Esophagus muscularis mucosa (tissue), 4 donors: ENCODE measurements at regions not wholly inside any gene's neighbourhood (a gene's known extent, or its start where the extent isn't known, plus 50 kb on each side); places are given as distances from the start of the nearest gene placed in this dataset.

Source experiments
- DNase-seq: peaks from one replicate; pipeline ENCODE4 v3.0.0-alpha.2; 2017; ENCODE audit errors: extremely low spot score
- H3K27ac ChIP-seq, 4 donors: fragments of 200-600 bp; sonication (generic); replicated peaks in 1 of 4; 1 replicate in 3 of 4; 2 replicates in 1 of 4; pipeline ENCODE4 v1.5.1; 2016 to 2019; ENCODE audit warnings: mild to moderate bottlenecking in 1 of 4
- H3K27me3 ChIP-seq, 4 donors: fragments of 200-600 bp; sonication (generic); one replicate each; pipeline versions ENCODE4 v1.5.1 to v1.6.0; 2016 to 2019
- H3K36me3 ChIP-seq, 4 donors: fragments of 200-600 bp; sonication (generic); one replicate each; pipeline ENCODE4 v1.5.1; 2016 to 2019
- H3K4me1 ChIP-seq, 4 donors: fragments of 200-600 bp; sonication (generic); one replicate each; pipeline ENCODE4 v1.5.1; 2016 to 2019
- H3K4me3 ChIP-seq, 4 donors: fragments of 200-600 bp; sonication (generic); 1 replicate in 2 of 4; 2 replicates in 2 of 4; pipeline ENCODE4 v1.5.1; 2016 to 2019; ENCODE audit warnings: mild to moderate bottlenecking in 4 of 4, moderate library complexity in 1 of 4
- H3K9me3 ChIP-seq, 4 donors: fragments of 200-600 bp; sonication (generic); 1 replicate in 3 of 4; 2 replicates in 1 of 4; pipeline ENCODE4 v1.5.1; 2016 to 2019
- CTCF ChIP-seq, 3 experiments: fragments of 200-600 bp in 2 of 3; fragments of 450-650 bp in 1 of 3; sonication (generic) in 2 of 3; IDR thresholded peaks; one replicate each; pipeline ENCODE4 v1.5.1; 2017 to 2019; ENCODE audit warnings: antibody characterized with exemption in 3 of 3, mild to moderate bottlenecking in 2 of 3, moderate library complexity in 1 of 3
- EP300 ChIP-seq: sonication (generic); formaldehyde crosslinking; IDR thresholded peaks from one replicate; pipeline ENCODE4 v1.6.1; 2017; ENCODE audit warnings: antibody characterized with exemption
- POLR2A ChIP-seq: fragments of 450-650 bp; IDR thresholded peaks from one replicate; pipeline ENCODE4 v1.6.1; 2017; ENCODE audit warnings: antibody characterized with exemption, moderate library complexity, mild to moderate bottlenecking, low read depth
- POLR2AphosphoS5 ChIP-seq, 2 donors: sonication (generic); formaldehyde crosslinking; IDR thresholded peaks; one replicate each; pipeline ENCODE4 v1.6.1; 2017; ENCODE audit warnings: antibody characterized with exemption in 2 of 2
- WGBS: methylation state at CpG from one replicate; pipeline ENCODE4 v1.1.5; 2018; 5-methylcytosine and 5-hydroxymethylcytosine counted together
- intact Hi-C: fragments of 100-400 bp; cut with DNase I; formaldehyde crosslinking; loops from one replicate; pipeline ENCODE4 v1.15.1; 2023

GRCh38 chr2:22560021-22560420 lies 825.0 kb upstream of the KLHL29 start:
- no peaks in the 10 kb centered on the region for H3K36me3 ChIP-seq
- H3K27ac ChIP-seq = no peak overlapping the region
- no peaks in the 10 kb centered on the region for H3K27me3 ChIP-seq
- TF ChIP-seq POLR2AphosphoS5 (IDR thresholded peaks at IDR 0.05) (no peak), POLR2A (no peak), CTCF (IDR thresholded peaks at IDR 0.05) (no peak), EP300 (no peak)
- 49% methylated on average over 5 of the region's 5 CpGs for WGBS
- H3K4me3 ChIP-seq = no peak overlapping the region
- no peaks in the 10 kb centered on the region for H3K9me3 ChIP-seq
- no peaks in the 10 kb centered on the region for H3K4me1 ChIP-seq
- no peak for DNase-seq
- intact Hi-C loops = no loop called here

DNA sequence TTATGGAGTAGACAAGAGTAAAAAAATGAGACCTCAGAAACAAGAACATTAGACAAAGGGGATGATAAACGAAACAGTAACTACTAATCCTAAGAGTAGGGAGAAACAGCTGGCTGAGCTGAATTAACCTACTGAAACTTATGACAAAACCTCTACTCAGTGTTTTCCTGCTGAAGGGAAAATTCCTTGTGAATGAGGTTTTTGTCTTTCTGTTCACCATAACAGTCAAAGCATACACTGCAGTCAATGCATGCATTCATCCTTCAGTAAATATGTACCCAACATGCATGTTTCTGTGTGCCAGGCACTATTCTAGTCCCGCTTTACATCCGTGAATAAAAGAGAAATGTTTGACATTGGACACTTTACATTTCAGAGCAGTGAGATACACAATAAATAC lies 805.6 kb upstream of the KLHL29 start:
- TF ChIP-seq EP300 = no peak
- TF ChIP-seq CTCF (IDR thresholded peaks at IDR 0.05) = no peak
- TF ChIP-seq POLR2A = no peak
- no peak for TF ChIP-seq POLR2AphosphoS5 (IDR thresholded peaks at IDR 0.05)
- WGBS = 71% methylated on average over 3 of the region's 3 CpGs
- Histone ChIP-seq H3K4me3 (no peak overlapping the region), H3K4me1 (no peaks in the 10 kb centered on the region), H3K9me3 (peaks cover 0 to 14% (median 8%) of the 10 kb centered on the region in 4 donors), H3K27me3 (no peaks in the 10 kb centered on the region), H3K36me3 (no peaks in the 10 kb centered on the region), H3K27ac (no peak overlapping the region)
- no peak for DNase-seq
- intact Hi-C loops = no loop called here

- peaks cover 0 to 14% (median 10%) of the 10 kb centered on the region in 4 donors for H3K9me3 ChIP-seq
- no peak for DNase-seq
- no peak for TF ChIP-seq CTCF (IDR thresholded peaks at IDR 0.05)
- no peak for TF ChIP-seq EP300
- no peak for TF ChIP-seq POLR2A
- TF ChIP-seq POLR2AphosphoS5 (IDR thresholded peaks at IDR 0.05) = no peak
- H3K4me1 ChIP-seq = no peaks in the 10 kb centered on the region
- no peak overlapping the region for H3K4me3 ChIP-seq
- intact Hi-C loops = no loop called here
- H3K27me3 ChIP-seq = no peaks in the 10 kb centered on the region
- no peaks in the 10 kb centered on the region for H3K36me3 ChIP-seq
- H3K27ac ChIP-seq = no peak overlapping the region
- WGBS = 80% methylated on average over 3 of the region's 3 CpGs
Observed at GRCh38 chr2:22582107-22582506, 802.9 kb upstream of the KLHL29 start.

DNA sequence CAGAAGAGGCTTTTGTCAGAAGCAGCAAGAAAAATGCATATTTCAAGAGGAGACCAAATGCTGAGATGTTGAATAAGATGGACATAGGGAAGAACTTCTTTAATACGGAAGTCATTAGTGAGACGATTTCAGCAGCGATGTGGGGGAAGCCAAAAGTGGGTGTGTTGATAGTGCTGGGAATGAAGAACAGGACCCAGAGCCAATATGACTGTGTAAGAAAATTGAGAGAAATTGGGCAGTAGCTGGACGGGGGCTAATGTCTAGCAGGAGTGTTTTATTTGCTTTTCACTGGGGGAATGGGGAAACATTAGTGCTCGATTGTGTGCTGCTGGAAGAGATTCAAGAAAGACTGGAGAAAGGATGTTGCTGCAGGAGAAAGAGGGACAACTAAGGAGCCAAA lies 788.7 kb upstream of the KLHL29 start:
- no peak overlapping the region for H3K4me3 ChIP-seq
- H3K36me3 ChIP-seq = no peaks in the 10 kb centered on the region
- WGBS = 56% methylated on average over 5 of the region's 5 CpGs
- intact Hi-C loops = no loop called here
- H3K9me3 ChIP-seq = peaks cover 0 to 16% (median 0%) of the 10 kb centered on the region in 4 donors
- no peak overlapping the region for H3K27ac ChIP-seq
- TF ChIP-seq CTCF (IDR thresholded peaks at IDR 0.05) (no peak), POLR2AphosphoS5 (IDR thresholded peaks at IDR 0.05) (no peak), POLR2A (no peak), EP300 (no peak)
- DNase-seq = peak; percentile 66
- no peaks in the 10 kb centered on the region for H3K27me3 ChIP-seq
- H3K4me1 ChIP-seq = no peaks in the 10 kb centered on the region

DNA sequence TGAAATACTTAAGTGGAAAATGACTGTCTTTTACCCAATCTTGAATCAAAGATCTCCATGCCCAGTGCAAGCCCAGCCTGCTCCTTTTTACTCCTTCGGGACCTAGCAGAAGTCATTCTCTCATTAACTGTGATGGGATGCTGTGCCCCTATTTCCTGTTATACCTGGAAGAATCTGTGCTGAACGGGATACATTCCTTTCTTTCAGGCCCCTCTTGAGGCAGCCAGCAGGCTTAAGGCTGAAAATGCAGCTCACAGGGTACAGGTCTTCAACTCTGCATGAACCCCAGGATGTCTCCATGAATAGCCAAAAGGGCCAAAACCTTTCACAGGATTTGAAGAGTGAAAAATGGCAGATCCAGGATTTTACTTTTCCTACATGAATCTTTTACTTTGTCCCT lies 784.8 kb upstream of the KLHL29 start:
- no peak overlapping the region for H3K4me3 ChIP-seq
- no peaks in the 10 kb centered on the region for H3K36me3 ChIP-seq
- 51% methylated on average over 2 of the region's 2 CpGs for WGBS
- no peak overlapping the region for H3K27ac ChIP-seq
- no peaks in the 10 kb centered on the region for H3K4me1 ChIP-seq
- no peak for TF ChIP-seq EP300
- no peak for TF ChIP-seq POLR2A
- no peak for TF ChIP-seq POLR2AphosphoS5 (IDR thresholded peaks at IDR 0.05)
- TF ChIP-seq CTCF (IDR thresholded peaks at IDR 0.05) = no peak
- H3K27me3 ChIP-seq = no peaks in the 10 kb centered on the region
- no peaks in the 10 kb centered on the region for H3K9me3 ChIP-seq
- DNase-seq = peak; percentile 82
- intact Hi-C loops = no loop called here
